ENCODE measurements at regions not wholly inside any gene's neighbourhood (a gene's known extent, or its start where the extent isn't known, plus 50 kb on each side); places are given as distances from the start of the nearest gene placed in this dataset.

DNA sequence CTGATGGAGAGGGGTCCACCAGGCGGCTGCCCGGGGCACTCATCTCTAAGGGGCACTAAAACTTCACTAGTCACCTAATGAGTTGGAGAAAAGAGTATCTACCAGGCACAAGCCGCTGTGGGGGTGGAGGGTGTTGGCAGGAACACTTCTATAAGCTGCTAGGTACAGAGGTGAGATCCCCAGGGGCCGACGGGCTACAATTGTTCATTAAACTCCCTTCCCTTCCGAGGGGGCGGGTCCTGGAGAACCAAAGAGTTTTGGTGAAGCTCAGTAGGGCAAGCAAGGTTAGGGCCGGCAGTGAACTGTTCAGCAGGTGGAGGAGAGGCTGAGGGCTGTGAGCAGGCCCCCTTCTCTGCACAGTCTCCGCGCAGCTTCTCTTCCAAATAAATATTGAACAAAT, 78.7 kb upstream of the ARAP3 start:
- no peak overlapping the region for H3K27ac ChIP-seq (replicated peaks)
- TF ChIP-seq, protein P1, sequence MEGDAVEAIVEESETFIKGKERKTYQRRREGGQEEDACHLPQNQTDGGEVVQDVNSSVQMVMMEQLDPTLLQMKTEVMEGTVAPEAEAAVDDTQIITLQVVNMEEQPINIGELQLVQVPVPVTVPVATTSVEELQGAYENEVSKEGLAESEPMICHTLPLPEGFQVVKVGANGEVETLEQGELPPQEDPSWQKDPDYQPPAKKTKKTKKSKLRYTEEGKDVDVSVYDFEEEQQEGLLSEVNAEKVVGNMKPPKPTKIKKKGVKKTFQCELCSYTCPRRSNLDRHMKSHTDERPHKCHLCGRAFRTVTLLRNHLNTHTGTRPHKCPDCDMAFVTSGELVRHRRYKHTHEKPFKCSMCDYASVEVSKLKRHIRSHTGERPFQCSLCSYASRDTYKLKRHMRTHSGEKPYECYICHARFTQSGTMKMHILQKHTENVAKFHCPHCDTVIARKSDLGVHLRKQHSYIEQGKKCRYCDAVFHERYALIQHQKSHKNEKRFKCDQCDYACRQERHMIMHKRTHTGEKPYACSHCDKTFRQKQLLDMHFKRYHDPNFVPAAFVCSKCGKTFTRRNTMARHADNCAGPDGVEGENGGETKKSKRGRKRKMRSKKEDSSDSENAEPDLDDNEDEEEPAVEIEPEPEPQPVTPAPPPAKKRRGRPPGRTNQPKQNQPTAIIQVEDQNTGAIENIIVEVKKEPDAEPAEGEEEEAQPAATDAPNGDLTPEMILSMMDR (IDR thresholded peaks at IDR 0.05; ENCODE audit: insufficient read depth, low read length), result no peak
- no peak for TF ChIP-seq GABPA (IDR thresholded peaks at IDR 0.05; ENCODE audit: low read depth)
- no peak for TF ChIP-seq POLR2AphosphoS5 (IDR thresholded peaks at IDR 0.05; ENCODE audit: low read depth)
- TF ChIP-seq, protein P2, sequence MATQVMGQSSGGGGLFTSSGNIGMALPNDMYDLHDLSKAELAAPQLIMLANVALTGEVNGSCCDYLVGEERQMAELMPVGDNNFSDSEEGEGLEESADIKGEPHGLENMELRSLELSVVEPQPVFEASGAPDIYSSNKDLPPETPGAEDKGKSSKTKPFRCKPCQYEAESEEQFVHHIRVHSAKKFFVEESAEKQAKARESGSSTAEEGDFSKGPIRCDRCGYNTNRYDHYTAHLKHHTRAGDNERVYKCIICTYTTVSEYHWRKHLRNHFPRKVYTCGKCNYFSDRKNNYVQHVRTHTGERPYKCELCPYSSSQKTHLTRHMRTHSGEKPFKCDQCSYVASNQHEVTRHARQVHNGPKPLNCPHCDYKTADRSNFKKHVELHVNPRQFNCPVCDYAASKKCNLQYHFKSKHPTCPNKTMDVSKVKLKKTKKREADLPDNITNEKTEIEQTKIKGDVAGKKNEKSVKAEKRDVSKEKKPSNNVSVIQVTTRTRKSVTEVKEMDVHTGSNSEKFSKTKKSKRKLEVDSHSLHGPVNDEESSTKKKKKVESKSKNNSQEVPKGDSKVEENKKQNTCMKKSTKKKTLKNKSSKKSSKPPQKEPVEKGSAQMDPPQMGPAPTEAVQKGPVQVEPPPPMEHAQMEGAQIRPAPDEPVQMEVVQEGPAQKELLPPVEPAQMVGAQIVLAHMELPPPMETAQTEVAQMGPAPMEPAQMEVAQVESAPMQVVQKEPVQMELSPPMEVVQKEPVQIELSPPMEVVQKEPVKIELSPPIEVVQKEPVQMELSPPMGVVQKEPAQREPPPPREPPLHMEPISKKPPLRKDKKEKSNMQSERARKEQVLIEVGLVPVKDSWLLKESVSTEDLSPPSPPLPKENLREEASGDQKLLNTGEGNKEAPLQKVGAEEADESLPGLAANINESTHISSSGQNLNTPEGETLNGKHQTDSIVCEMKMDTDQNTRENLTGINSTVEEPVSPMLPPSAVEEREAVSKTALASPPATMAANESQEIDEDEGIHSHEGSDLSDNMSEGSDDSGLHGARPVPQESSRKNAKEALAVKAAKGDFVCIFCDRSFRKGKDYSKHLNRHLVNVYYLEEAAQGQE (IDR thresholded peaks at IDR 0.05; ENCODE audit: insufficient replicate concordance, low read depth), result no peak
- no peak for TF ChIP-seq SPI1 (IDR thresholded peaks at IDR 0.05; ENCODE audit: borderline replicate concordance, low read depth)
- H3K4me3 ChIP-seq (replicated peaks; ENCODE audit: insufficient read depth, low read length), result no peak overlapping the region
- no peak for DNase-seq (ENCODE audit: low read depth in 1 of 2, low spot score in 1 of 2)
- peaks cover 47% of the 10 kb centered on the region for H3K27me3 ChIP-seq (ENCODE audit: insufficient read depth, poor library complexity, severe bottlenecking)

DNA sequence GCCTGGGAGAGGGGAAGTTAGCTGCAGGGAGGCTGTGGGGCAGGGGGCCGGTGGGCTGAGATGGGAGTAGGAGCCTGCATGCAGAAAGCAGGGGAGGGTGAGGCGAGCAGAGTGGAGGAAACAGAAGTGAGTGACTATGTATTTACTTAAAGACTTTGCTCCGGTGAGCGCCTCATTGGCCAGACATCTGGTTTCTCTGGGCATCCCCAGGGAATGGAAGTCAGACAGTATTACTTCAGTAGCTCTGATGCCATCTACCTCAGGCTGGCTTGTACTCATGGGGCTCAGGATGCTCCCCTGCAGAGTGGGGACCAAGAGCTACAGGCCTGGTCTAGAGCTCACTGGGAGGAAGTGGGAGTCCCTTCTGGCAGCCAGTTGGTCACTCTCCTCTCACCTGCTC, 78.2 kb upstream of the ARAP3 start:
- DNase-seq (ENCODE audit: low read depth in 1 of 2, low spot score in 1 of 2), result no peak
- Histone ChIP-seq H3K27ac (replicated peaks) (no peak overlapping the region), H3K27me3 (ENCODE audit: insufficient read depth, poor library complexity, severe bottlenecking) (peaks cover 47% of the 10 kb centered on the region), H3K4me3 (replicated peaks; ENCODE audit: insufficient read depth, low read length) (no peak overlapping the region)
- TF ChIP-seq, protein P2 (IDR thresholded peaks at IDR 0.05; ENCODE audit: insufficient replicate concordance, low read depth), result no peak
- TF ChIP-seq, protein P1 (IDR thresholded peaks at IDR 0.05; ENCODE audit: insufficient read depth, low read length), result no peak
- TF ChIP-seq SPI1 (IDR thresholded peaks at IDR 0.05; ENCODE audit: borderline replicate concordance, low read depth), result no peak
- TF ChIP-seq POLR2AphosphoS5 (IDR thresholded peaks at IDR 0.05; ENCODE audit: low read depth), result no peak
- no peak for TF ChIP-seq GABPA (IDR thresholded peaks at IDR 0.05; ENCODE audit: low read depth)

GRCh38 chr5:141758310-141758998, 76.4 kb upstream of the ARAP3 start:
- TF ChIP-seq GABPA (IDR thresholded peaks at IDR 0.05; ENCODE audit: low read depth), result no peak
- TF ChIP-seq, protein P2 (IDR thresholded peaks at IDR 0.05; ENCODE audit: insufficient replicate concordance, low read depth), result no peak
- no peak for TF ChIP-seq POLR2AphosphoS5 (IDR thresholded peaks at IDR 0.05; ENCODE audit: low read depth)
- TF ChIP-seq SPI1 (IDR thresholded peaks at IDR 0.05; ENCODE audit: borderline replicate concordance, low read depth), result no peak
- TF ChIP-seq, protein P1 (IDR thresholded peaks at IDR 0.05; ENCODE audit: insufficient read depth, low read length), result no peak
- Histone ChIP-seq H3K27me3 (ENCODE audit: insufficient read depth, poor library complexity, severe bottlenecking) (peaks cover 47% of the 10 kb centered on the region), H3K4me3 (replicated peaks; ENCODE audit: insufficient read depth, low read length) (no peak overlapping the region), H3K27ac (replicated peaks) (no peak overlapping the region)
- no peak for DNase-seq (ENCODE audit: low read depth in 1 of 2, low spot score in 1 of 2)
